ENCODE measurements at regions not wholly inside any gene's neighbourhood (a gene's known extent, or its start where the extent isn't known, plus 50 kb on each side); places are given as distances from the start of the nearest gene placed in this dataset.

DNA sequence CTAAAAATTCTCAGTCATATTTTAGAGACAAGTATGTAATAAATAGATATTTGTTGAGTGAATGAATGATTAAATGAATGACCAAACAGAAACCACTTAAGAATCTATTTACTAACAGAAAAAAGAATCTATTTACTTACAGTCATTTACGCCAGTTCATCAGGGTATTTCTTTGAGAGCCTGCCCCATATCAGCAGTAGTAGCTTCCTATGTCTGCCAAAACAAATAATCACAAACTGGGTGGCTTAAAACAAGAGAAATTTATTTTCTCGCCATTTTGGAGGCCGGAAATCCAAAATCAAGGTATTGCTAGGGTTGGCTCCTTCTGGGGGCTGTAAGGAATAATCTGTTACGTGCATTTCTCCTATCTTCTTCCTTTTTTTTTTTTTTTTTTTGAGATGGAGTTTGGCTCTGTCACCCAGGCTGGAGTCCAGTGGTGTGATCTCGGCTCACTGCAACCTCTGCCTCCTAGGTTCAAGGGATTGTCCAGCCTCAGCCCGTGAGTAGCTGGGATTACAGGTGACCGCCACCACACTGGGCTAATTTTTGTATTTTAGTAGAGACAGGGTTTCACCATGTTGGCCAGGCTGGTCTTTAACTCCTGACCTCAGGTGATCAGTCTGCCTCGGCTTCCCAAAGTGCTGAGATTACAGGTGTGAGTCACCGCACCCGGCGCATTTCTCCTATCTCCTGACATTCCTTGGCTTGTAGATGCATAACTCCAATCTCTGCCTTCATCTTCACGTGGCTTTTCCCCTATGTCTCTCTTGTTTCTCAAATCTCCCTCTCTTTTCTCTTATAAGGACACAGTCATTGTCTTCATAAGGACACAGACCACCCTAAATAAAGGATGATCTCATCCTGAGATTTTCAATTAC is 65.2 kb upstream of the SPPL2A start:
- TF ChIP-seq, protein P1, sequence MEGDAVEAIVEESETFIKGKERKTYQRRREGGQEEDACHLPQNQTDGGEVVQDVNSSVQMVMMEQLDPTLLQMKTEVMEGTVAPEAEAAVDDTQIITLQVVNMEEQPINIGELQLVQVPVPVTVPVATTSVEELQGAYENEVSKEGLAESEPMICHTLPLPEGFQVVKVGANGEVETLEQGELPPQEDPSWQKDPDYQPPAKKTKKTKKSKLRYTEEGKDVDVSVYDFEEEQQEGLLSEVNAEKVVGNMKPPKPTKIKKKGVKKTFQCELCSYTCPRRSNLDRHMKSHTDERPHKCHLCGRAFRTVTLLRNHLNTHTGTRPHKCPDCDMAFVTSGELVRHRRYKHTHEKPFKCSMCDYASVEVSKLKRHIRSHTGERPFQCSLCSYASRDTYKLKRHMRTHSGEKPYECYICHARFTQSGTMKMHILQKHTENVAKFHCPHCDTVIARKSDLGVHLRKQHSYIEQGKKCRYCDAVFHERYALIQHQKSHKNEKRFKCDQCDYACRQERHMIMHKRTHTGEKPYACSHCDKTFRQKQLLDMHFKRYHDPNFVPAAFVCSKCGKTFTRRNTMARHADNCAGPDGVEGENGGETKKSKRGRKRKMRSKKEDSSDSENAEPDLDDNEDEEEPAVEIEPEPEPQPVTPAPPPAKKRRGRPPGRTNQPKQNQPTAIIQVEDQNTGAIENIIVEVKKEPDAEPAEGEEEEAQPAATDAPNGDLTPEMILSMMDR (IDR thresholded peaks at IDR 0.05; ENCODE audit: low read length, missing control alignments), result no peak
- no peak for DNase-seq (ENCODE audit: low read depth)
- no peak overlapping the region for H3K4me3 ChIP-seq (replicated peaks; ENCODE audit: low read depth, low read length)

DNA sequence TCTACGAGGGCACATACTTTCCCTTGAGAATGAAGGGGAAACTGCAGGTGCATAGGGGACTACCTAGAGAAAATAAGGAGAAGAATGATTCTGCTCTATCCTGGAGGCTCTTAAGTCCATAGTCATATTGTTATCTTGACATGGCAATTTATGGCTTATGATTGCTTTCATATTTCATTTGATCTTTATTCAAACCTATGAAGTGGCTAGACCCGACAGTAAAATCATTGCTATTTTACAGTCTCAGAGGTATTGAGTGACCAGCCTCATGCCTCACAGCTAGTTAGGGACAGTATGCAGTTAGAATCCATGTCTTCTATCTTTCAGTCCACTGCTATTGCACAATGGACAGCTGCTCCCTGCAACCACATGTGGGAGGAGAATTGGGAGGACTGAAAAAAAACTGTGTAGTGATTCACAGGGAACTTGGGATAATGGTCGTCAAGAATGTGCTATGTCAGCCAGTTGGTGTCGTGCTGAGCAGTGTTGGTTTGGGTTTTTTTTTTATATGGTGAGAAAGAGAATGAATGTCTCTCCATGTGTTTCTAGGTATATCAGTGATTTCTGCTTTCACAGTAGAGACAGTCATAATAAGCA is 63.2 kb upstream of the SPPL2A start:
- DNase-seq (ENCODE audit: low read depth), result peak; percentile 90
- H3K4me3 ChIP-seq (replicated peaks; ENCODE audit: low read depth, low read length), result no peak overlapping the region
- TF ChIP-seq, protein P1 (IDR thresholded peaks at IDR 0.05; ENCODE audit: low read length, missing control alignments), result no peak

DNA sequence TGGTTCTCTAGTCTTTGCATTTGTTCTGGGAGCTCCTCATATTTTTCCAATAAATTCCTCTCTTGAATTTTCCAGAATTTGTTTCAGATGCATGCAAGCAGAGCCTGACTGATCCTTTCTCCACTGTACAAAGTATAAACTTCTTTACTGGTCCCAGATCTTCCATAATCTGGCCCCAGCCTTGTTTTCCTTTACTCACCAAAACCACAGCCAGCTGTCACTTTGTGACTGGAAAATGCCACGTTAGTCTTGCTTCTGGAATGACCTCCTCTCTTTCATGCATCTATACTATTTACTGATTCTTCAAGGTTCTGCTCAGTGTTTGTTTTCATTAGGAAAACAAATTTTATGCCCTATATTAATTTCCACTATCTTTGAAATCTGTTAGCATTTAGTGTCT is 60.4 kb upstream of the SPPL2A start:
- no peak for DNase-seq (ENCODE audit: low read depth)
- no peak overlapping the region for H3K4me3 ChIP-seq (replicated peaks; ENCODE audit: low read depth, low read length)
- TF ChIP-seq, protein P1 (IDR thresholded peaks at IDR 0.05; ENCODE audit: low read length, missing control alignments), result no peak

DNA sequence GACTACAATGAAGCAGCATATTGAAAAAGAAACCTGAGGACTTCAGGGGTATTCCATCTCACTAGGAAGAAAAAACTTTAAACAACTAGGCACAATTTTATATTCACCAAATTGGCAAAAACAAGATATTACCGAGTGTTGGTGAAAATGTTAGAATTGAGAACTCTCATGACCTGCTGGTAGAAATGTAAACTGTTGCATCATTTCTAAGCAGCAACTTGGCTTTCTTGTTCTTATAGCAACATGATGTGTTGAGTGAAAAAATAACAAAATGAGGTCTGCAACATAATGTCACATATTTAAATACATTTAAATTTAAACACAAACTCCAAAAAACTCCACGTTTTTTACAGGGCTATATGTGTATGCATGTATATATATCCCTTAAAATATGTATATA is 59.0 kb upstream of the SPPL2A start:
- DNase-seq (ENCODE audit: low read depth), result no peak
- H3K4me3 ChIP-seq (replicated peaks; ENCODE audit: low read depth, low read length), result no peak overlapping the region
- TF ChIP-seq, protein P1 (IDR thresholded peaks at IDR 0.05; ENCODE audit: low read length, missing control alignments), result no peak

DNA sequence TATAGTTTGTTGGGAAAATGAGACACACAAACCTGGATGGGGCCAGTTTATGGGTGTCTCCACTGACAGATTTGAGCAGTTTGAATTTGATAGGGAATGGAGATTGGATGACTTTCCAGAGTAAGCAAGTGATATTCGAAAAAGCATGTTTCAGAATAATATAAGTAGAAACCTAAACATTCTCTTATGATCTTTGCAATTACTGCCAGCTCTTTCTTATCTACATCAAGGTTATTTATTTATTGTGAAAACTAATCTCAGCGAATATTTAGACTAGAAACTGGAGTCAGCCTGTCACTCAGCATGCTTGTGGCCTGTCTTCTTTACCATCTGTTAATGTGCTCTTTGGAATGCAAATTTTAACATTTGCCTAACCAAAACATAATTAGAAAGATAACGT is 57.8 kb upstream of the SPPL2A start:
- H3K4me3 ChIP-seq (replicated peaks; ENCODE audit: low read depth, low read length), result no peak overlapping the region
- DNase-seq (ENCODE audit: low read depth), result no peak
- TF ChIP-seq, protein P1 (IDR thresholded peaks at IDR 0.05; ENCODE audit: low read length, missing control alignments), result no peak

DNA sequence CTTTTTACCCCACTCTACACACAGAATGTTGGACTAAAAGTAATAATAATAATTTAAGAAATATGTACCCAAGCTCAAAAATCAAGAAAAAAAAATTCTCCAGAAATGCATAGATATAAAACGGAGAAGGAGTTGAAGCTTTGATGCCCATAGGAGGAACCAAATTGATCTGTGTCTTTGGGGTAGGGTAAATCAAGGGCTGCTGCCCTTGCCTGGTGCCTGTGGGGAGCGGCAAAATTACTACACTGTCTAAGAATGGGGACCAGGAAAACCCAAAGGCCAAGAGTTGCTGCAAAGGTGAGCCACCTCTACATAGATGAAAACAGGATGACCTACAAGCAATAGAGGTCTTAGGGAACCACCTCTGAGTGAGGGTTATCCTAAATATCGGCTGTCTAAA is 56.0 kb upstream of the SPPL2A start:
- no peak for DNase-seq (ENCODE audit: low read depth)
- TF ChIP-seq, protein P1 (IDR thresholded peaks at IDR 0.05; ENCODE audit: low read length, missing control alignments), result no peak
- no peak overlapping the region for H3K4me3 ChIP-seq (replicated peaks; ENCODE audit: low read depth, low read length)
